ENCODE measurements at regions not wholly inside any gene's neighbourhood (a gene's known extent, or its start where the extent isn't known, plus 50 kb on each side); places are given as distances from the start of the nearest gene placed in this dataset.

- no peak for TF ChIP-seq POLR2A (IDR thresholded peaks at IDR 0.05; ENCODE audit: low read depth, low read length)
- TF ChIP-seq TAF1 (IDR thresholded peaks at IDR 0.05; ENCODE audit: low read depth, low read length) = no peak
- no peak for TF ChIP-seq POLR2AphosphoS5 (IDR thresholded peaks at IDR 0.05; ENCODE audit: low read depth, low read length)
- no peak for TF ChIP-seq SPI1 (IDR thresholded peaks at IDR 0.05; ENCODE audit: low read depth, low read length)
Observed at GRCh38 chr6:122145246-122145645, 254.2 kb upstream of the HSF2 start.
